A549 (cell line): ENCODE measurements at regions not wholly inside any gene's neighbourhood (a gene's known extent, or its start where the extent isn't known, plus 50 kb on each side); places are given as distances from the start of the nearest gene placed in this dataset.

ENCODE experiments used
- ATAC-seq, 2 experiments: fragments of 200-7000 bp in 1 of 2; fragments of >200 bp in 1 of 2; cut with Nextera tagmentation in 1 of 2; cut with Tn5 transposase in 1 of 2; 3 replicates each; pipeline versions ENCODE4 v1.8.0 to v1.9.1; 2018 to 2020; ENCODE audit warnings: mild to moderate bottlenecking in 1 of 2, moderate library complexity in 1 of 2
- CTCF ChIA-PET: fragments of 300-600 bp; sonication (Branson Sonifier 250); formaldehyde crosslinking; extraction: SDS; loops from one replicate; lab custom pipeline; 2021; ENCODE audit warnings: antibody characterized with exemption, inconsistent platforms; lab: Yijun Ruan, JAX
- POLR2A ChIA-PET: fragments of 350-600 bp; formaldehyde crosslinking; extraction: SDS; loops from one replicate; lab custom pipeline; 2021; ENCODE audit warnings: antibody characterized with exemption, inconsistent platforms; lab: Yijun Ruan, JAX
- DNase-seq, 2 experiments: peaks; one replicate each; pipeline versions ENCODE4 v3.0.0 to v3.0.0-alpha.2; 2011 to 2016; ENCODE audit warnings: low read depth in 1 of 2, low spot score in 1 of 2
- FAIRE-seq: peaks from 2 replicates; lab custom pipeline; 2011; peaks lifted over from hg19 to GRCh38; lab: Jason Lieb, UNC
- H3K27ac ChIP-seq, 2 experiments: fragments of >200 bp; sonication (Bioruptor Twin); formaldehyde crosslinking; 3 replicates each; pipeline ENCODE4 v1.5.1; 2016 to 2017
- H3K4me1 ChIP-seq: fragments of >200 bp; sonication (Bioruptor Twin); formaldehyde crosslinking; 3 replicates; pipeline ENCODE4 v1.6.1; 2016
- H3K4me2 ChIP-seq: fragments of >200 bp; sonication (Bioruptor Twin); formaldehyde crosslinking; 3 replicates; pipeline ENCODE4 v1.6.1; 2016
- H3K4me3 ChIP-seq: fragments of >200 bp; sonication (Bioruptor Twin); formaldehyde crosslinking; 3 replicates; pipeline ENCODE4 v1.5.1; 2016
- H3K9me3 ChIP-seq: fragments of >200 bp; sonication (Bioruptor Twin); formaldehyde crosslinking; 3 replicates; pipeline ENCODE4 v1.6.1; 2016
- BHLHE40 ChIP-seq: IDR thresholded peaks from 2 replicates; pipeline ENCODE4 v1.6.1; 2012; ENCODE audit warnings: low read depth, low read length, inconsistent platforms
- CBX2 ChIP-seq: fragments of 200-600 bp; sonication (generic); IDR thresholded peaks from 2 replicates; pipeline ENCODE4 v1.6.1; 2016; ENCODE audit warnings: low read depth, mild to moderate bottlenecking, borderline replicate concordance
- CHD4 ChIP-seq: fragments of 200-600 bp; sonication (generic); IDR thresholded peaks from 2 replicates; pipeline ENCODE4 v1.6.1; 2016; ENCODE audit warnings: antibody characterized with exemption, mild to moderate bottlenecking, borderline replicate concordance
- ELK1 ChIP-seq: fragments of 150-350 bp; IDR thresholded peaks from 2 replicates; pipeline ENCODE4 v1.6.1; 2014; ENCODE audit warnings: low read depth, mild to moderate bottlenecking, low read length
- FOSB ChIP-seq: fragments of 250-450 bp; sonication (Bioruptor Pico); IDR thresholded peaks from 2 replicates; pipeline ENCODE4 v1.5.0; 2020; ENCODE audit warnings: mild to moderate bottlenecking, moderate library complexity
- FOXS1 ChIP-seq: fragments of 250-450 bp; sonication (Bioruptor Pico); IDR thresholded peaks from 2 replicates; pipeline ENCODE4 v1.5.0; 2020; ENCODE audit warnings: mild to moderate bottlenecking, moderate library complexity
- HDAC2 ChIP-seq: fragments of 200-600 bp; sonication (generic); IDR thresholded peaks from 2 replicates; pipeline ENCODE4 v1.6.1; 2016
- HEYL ChIP-seq: fragments of 250-450 bp; sonication (Bioruptor Pico); IDR thresholded peaks from 2 replicates; pipeline ENCODE4 v1.8.0; 2021; ENCODE audit warnings: mild to moderate bottlenecking, moderate library complexity
- HOXB5 ChIP-seq: fragments of 250-450 bp; sonication (Bioruptor Pico); IDR thresholded peaks from 2 replicates; pipeline ENCODE4 v1.5.0; 2020; ENCODE audit warnings: mild to moderate bottlenecking, moderate library complexity
- JUNB ChIP-seq: fragments of >200 bp; sonication (Bioruptor Twin); formaldehyde crosslinking; IDR thresholded peaks from 2 replicates; pipeline ENCODE4 v1.6.1; 2016
- KDM1A ChIP-seq: fragments of 200-600 bp; sonication (generic); IDR thresholded peaks from 2 replicates; pipeline ENCODE4 v1.6.1; 2016; ENCODE audit warnings: low read depth, mild to moderate bottlenecking
- MAX ChIP-seq: IDR thresholded peaks from 2 replicates; pipeline ENCODE4 v1.6.1; 2012
- MAZ ChIP-seq: fragments of 150-350 bp; IDR thresholded peaks from 2 replicates; pipeline ENCODE4 v1.6.1; 2014; ENCODE audit warnings: antibody characterized with exemption, low read depth, low read length, borderline replicate concordance
- NFE2L2 ChIP-seq: fragments of 150-350 bp; conservative IDR thresholded peaks from 2 replicates; pipeline ENCODE4 v1.6.1; 2014; ENCODE audit warnings: low read length
- POLR2A ChIP-seq: IDR thresholded peaks from 2 replicates; pipeline ENCODE4 v1.6.1; 2012; ENCODE audit warnings: mild to moderate bottlenecking, low read length
- RFX5 ChIP-seq: fragments of 450-650 bp; IDR thresholded peaks from 2 replicates; pipeline ENCODE4 v1.7.1; 2014; ENCODE audit warnings: antibody characterized with exemption, mild to moderate bottlenecking, moderate library complexity
- TFCP2L1 ChIP-seq: fragments of 250-450 bp; sonication (Bioruptor Pico); IDR thresholded peaks from 2 replicates; pipeline ENCODE4 v1.5.0; 2021; ENCODE audit warnings: mild to moderate bottlenecking
- ZC3H11A ChIP-seq: fragments of 450-650 bp; IDR thresholded peaks from 2 replicates; pipeline ENCODE4 v1.6.1; 2014; ENCODE audit warnings: antibody characterized with exemption, mild to moderate bottlenecking
- ZFP36 ChIP-seq: fragments of 450-650 bp; IDR thresholded peaks from 2 replicates; pipeline ENCODE4 v1.6.1; 2014; ENCODE audit warnings: borderline replicate concordance; ENCODE audit not compliant: partially characterized antibody
- WGBS: methylation state at CpG from one replicate; pipeline ENCODE4 v1.1.6; 2017; ENCODE audit errors: missing lambda C conversion rate; 5-methylcytosine and 5-hydroxymethylcytosine counted together
- small RNA-seq, 6 experiments: library from RNA; depleted of rRNA; stranded (forward); fragments of <200 nt; gene quantifications; one replicate each; pipeline ENCODE3, GENCODE V24; 2012

- TF ChIP-seq MAX (no peak), FOSB (no peak), ZFP36 (no peak), CHD4 (no peak), POLR2A (no peak), RFX5 (no peak), HOXB5 (no peak), ZC3H11A (no peak), HDAC2 (no peak)
Measured at GRCh38 chr6:4185846-4186245, 50.5 kb upstream of the ECI2 start (continued).

GRCh38 chr6:4185419-4185818, 50.0 kb upstream of the ECI2 start:
- ChIA-PET CTCF (no interaction called here), POLR2A (no interaction called here)
- TF ChIP-seq JUNB (no peak), BHLHE40 (no peak), TFCP2L1 (no peak), FOXS1 (CRISPR knock-in tag) (no peak), MAZ (no peak), CBX2 (no peak), HEYL (no peak), ELK1 (no peak), KDM1A (no peak), NFE2L2 (no peak)
- WGBS: 68% methylated on average over 5 of the region's 5 CpGs
- DNase-seq (no peak), ATAC-seq (no peak), FAIRE-seq (no peak)
- Histone ChIP-seq H3K4me2 (no peak overlapping the region), H3K4me3 (no peak overlapping the region), H3K27ac (no peak overlapping the region), H3K9me3 (no peaks in the 10 kb centered on the region), H3K4me1 (peaks cover 5% of the 10 kb centered on the region; the same call in 1 of the 3 replicates)

Small RNA genes in the stretch of these regions (small RNA-seq; reads per million reads assigned to genes)
- 0 reads per million in 6 experiments for gene AL133393.1
- 0 to 12.2 (median 3.0) reads per million in 6 experiments for gene RNA5SP202
